ENCODE measurements at regions not wholly inside any gene's neighbourhood (a gene's known extent, or its start where the extent isn't known, plus 50 kb on each side); places are given as distances from the start of the nearest gene placed in this dataset.
"Not testable (repeated sequence)": the region's sequence is repeated elsewhere in the genome, so short reads cannot be mapped to it uniquely, and the experiment has no call there.

- Histone ChIP-seq H3K36me3 (no peaks in the 10 kb centered on the region), H3K4me3 (no peak overlapping the region), H3K9me3 (no peaks in the 10 kb centered on the region), H3K27me3 (no peaks in the 10 kb centered on the region), H3K4me1 (no peaks in the 10 kb centered on the region), H3K27ac (no peak overlapping the region)
- TF ChIP-seq CTCF (IDR thresholded peaks at IDR 0.05) = no peak
- no peak for DNase-seq (ENCODE audit: low spot score in 2 of 2)
- intact Hi-C loops (cut with DNase I) = no loop called here
These were observed 553.0 kb downstream of the NTRK3 start for GRCh38 chr15:87703327-87704111.

GRCh38 chr15:87702270-87702669 is 554.3 kb downstream of the NTRK3 start:
- no peak for DNase-seq (ENCODE audit: low spot score in 2 of 2)
- intact Hi-C loops (cut with DNase I) = no loop called here
- Histone ChIP-seq H3K36me3 (no peaks in the 10 kb centered on the region), H3K4me3 (no peak overlapping the region), H3K27ac (no peak overlapping the region), H3K9me3 (no peaks in the 10 kb centered on the region), H3K27me3 (no peaks in the 10 kb centered on the region), H3K4me1 (no peaks in the 10 kb centered on the region)
- no peak for TF ChIP-seq CTCF (IDR thresholded peaks at IDR 0.05)

DNA sequence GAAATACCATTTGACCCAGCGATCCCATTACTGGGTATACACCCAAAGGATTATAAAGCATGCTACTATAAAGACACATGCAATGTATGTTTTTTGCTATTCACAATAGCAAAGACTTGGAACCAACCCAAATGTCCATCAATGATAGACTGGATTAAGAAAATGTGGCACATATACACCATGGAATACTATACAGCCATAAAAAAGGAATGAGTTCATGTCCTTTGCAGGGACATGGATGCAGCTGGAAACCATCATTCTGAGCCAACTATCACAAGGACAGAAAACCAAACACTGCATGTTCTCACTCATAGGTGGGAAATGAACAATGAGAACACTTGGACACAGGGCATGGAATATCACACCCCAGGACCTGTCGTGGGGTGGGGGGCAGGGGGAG is 558.1 kb downstream of the NTRK3 start:
- H3K4me3 ChIP-seq; DNase-seq (ENCODE audit: low spot score in 2 of 2); intact Hi-C loops (cut with DNase I); H3K27me3 ChIP-seq; H3K36me3 ChIP-seq; H3K9me3 ChIP-seq; H3K27ac ChIP-seq; H3K4me1 ChIP-seq: not testable (repeated sequence)

- no peak overlapping the region for H3K27ac ChIP-seq
- no peaks in the 10 kb centered on the region for H3K4me1 ChIP-seq
- H3K27me3 ChIP-seq = no peaks in the 10 kb centered on the region
- TF ChIP-seq CTCF (IDR thresholded peaks at IDR 0.05) = no peak
- no peak for DNase-seq (ENCODE audit: low spot score in 2 of 2)
- H3K36me3 ChIP-seq = no peaks in the 10 kb centered on the region
- peaks cover 4 to 6% of the 10 kb centered on the region in 2 donors for H3K9me3 ChIP-seq
- intact Hi-C loops (cut with DNase I) = no loop called here
- H3K4me3 ChIP-seq = no peak overlapping the region
These were observed 566.8 kb downstream of the NTRK3 start for GRCh38 chr15:87689716-87690115.

DNA sequence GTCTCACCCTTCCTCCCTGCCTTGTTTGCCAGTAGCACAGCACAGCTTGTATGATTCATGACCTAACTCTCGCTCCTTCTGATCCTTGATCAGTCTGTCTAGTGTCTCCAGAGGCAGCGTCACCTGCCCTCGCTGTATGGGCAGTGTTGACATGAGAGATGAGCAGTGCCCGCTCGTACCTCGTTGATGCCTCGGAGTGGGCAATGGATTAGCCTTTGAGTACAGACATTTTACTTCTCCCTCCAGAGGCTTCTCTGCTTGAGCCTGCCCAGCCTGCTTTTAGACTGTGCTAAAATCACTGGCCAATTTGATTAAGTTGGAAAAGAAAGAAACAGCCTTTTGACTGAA is 569.0 kb downstream of the NTRK3 start:
- Histone ChIP-seq H3K4me1 (no peaks in the 10 kb centered on the region), H3K9me3 (peaks cover 4 to 6% of the 10 kb centered on the region in 2 donors), H3K27me3 (no peaks in the 10 kb centered on the region), H3K36me3 (no peaks in the 10 kb centered on the region), H3K4me3 (no peak overlapping the region), H3K27ac (no peak overlapping the region)
- DNase-seq (ENCODE audit: low spot score in 2 of 2) = no peak
- intact Hi-C loops (cut with DNase I) = no loop called here
- no peak for TF ChIP-seq CTCF (IDR thresholded peaks at IDR 0.05)

GRCh38 chr15:87686841-87687522 is 569.6 kb downstream of the NTRK3 start:
- H3K4me3 ChIP-seq = no peak overlapping the region
- TF ChIP-seq CTCF (IDR thresholded peaks at IDR 0.05) = no peak
- no peak overlapping the region for H3K27ac ChIP-seq
- H3K9me3 ChIP-seq = peaks cover 4 to 6% of the 10 kb centered on the region in 2 donors
- no peaks in the 10 kb centered on the region for H3K36me3 ChIP-seq
- H3K4me1 ChIP-seq = no peaks in the 10 kb centered on the region
- intact Hi-C loops (cut with DNase I) = no loop called here
- H3K27me3 ChIP-seq = no peaks in the 10 kb centered on the region
- DNase-seq (ENCODE audit: low spot score in 2 of 2) = no peak

Measured in ascending aorta (tissue), 2 donors.